ENCODE measurements at regions not wholly inside any gene's neighbourhood (a gene's known extent, or its start where the extent isn't known, plus 50 kb on each side); places are given as distances from the start of the nearest gene placed in this dataset.

- no peak for TF ChIP-seq POLR2AphosphoS5 (IDR thresholded peaks at IDR 0.05)
- TF ChIP-seq POLR2A (IDR thresholded peaks at IDR 0.05; ENCODE audit: low read depth) = no peak
- no peak for TF ChIP-seq CTCF (IDR thresholded peaks at IDR 0.05)
- no peak for TF ChIP-seq EP300 (IDR thresholded peaks at IDR 0.05)
These were observed 202.3 kb downstream of the RPS12 start for GRCh38 chr6:133016631-133017030.

Data from esophagus muscularis mucosa (tissue), 4 donors.